ENCODE measurements at regions not wholly inside any gene's neighbourhood (a gene's known extent, or its start where the extent isn't known, plus 50 kb on each side); places are given as distances from the start of the nearest gene placed in this dataset.

DNA sequence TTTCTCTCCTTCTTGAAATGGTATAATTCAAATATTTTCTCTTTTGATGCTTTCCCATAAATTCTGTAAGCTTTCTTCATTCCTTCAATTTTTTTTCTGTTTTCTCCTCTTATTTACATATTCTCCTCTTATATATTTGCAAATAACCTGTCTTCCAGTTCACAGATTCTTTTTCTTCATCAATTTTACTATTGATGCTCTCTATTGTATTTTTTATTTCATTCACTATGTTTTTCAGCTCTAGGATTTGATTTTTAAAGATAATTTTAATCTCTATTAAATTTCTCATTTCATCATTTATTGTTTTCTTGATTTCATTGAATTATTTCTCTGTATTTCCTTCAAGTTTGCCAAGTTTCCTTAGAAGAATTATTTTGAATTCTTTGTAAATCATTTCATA, 54.0 kb upstream of the PRPS1L1 start:
- no peak for DNase-seq (ENCODE audit: low spot score)

DNA sequence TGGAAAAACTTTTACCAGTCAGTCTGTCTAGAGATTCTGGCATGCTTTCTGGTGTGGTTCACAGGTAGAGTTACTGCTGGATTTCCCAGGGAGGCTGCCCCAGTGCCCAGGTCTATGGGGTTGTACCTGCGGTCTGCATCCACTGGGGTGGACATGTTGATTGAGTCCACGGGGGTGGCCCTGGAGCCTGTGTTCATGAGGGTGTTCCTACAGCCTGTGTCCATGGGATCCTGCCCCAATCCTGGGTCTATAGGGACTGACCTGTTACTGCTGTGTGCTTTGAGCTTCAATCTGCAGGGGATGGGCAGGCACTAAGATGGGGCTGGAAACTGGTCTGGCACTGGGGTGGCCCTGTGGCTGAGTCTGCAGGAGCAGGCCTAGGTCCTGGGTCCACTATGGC, 54.5 kb upstream of the PRPS1L1 start:
- no peak for DNase-seq (ENCODE audit: low spot score)

DNA sequence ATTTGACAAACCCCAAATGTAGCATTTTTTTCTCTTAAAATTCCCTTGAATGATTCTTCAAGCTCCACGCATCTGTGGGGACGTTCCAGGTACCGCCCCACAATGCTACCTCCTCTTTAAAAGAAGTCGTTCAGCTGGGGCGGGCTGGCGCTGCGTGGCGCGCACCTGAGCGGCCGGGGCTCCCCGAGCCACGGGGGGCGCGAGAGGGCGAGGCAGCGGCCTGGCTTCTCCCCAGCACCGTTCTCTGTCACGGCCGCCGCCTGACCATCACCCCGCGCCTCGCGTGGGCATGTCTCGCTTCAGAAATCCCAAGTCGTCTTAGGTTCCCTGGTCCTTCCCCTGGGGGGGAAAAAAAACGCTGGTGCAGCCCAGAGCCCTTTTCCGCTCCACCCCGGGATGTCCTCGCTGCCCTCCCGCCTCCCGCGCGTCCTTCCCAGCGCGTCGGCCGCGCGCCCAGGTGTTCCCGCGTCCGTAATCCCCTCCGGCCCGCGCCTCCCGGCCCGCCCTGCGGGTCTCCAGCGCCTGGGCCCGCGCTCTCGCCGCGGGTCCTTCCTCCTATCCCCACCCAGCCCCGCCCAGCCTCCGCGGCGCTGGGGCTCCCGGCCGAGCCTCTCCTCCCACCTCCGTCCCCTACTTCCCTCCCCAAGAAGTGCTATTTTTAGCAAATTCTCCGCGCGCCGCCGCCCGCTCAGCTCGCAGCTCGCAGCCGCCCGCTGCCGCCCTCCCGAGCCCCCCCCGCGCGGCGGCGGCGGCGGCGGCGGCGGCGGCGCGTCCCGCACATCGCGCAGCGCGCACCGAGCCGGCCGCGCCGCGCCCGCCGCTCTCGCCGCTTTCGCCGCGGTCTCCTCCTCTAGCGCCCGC, 58.7 kb upstream of the PRPS1L1 start:
- no peak for DNase-seq (ENCODE audit: low spot score)

DNA sequence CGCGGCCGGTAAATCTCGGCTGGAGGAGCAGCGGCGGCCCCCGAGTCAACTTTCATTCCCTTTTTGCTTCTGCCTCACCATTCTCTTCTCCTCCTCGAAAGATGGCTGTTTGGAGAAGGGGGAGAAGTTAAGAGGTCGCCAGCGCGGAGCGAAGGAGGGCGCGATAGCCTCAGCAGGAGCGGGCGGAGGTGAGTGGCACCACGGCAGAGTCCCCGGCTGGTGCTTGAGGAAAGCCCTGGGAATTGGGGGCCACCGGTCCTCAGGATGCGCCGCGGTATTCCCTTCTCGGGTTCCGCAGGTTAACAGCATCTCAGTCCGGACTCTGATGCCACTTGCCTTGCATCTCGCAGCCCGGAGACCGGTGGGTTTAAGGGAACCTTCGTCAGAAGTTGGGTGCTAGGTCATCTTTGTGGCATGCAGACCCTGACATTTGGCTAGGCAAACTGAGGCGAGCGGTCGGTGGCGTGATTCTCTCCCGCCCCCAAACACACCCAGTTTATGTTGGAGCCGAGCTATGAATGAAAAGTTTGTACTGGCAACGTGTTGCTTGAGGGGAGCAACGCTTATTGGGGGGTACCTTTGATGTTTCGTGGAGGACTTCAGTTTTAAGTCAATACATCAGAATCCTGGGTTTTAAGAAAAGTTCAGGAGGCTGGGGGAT, 59.5 kb upstream of the PRPS1L1 start:
- DNase-seq (ENCODE audit: low spot score), result no peak

DNA sequence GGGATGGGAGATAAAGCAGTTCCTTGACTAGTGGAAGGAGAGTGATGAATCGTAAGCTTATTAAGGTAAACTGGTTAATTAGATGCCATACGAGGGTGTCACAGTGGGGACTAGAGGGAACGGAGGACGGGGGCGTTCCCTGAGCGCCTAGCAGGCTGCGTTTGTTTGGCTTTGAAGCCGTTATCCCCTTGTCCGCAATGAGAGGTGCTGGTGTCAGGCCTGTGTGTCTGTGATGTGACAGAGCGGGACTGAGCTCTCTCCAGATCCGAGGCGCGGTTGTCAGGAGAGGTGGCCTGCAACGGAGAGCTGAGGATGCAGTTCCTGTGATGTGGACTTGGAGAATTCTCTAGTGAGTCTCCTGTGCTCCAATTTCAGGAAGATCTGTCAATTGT, 60.0 kb upstream of the PRPS1L1 start:
- DNase-seq (ENCODE audit: low spot score), result no peak

DNA sequence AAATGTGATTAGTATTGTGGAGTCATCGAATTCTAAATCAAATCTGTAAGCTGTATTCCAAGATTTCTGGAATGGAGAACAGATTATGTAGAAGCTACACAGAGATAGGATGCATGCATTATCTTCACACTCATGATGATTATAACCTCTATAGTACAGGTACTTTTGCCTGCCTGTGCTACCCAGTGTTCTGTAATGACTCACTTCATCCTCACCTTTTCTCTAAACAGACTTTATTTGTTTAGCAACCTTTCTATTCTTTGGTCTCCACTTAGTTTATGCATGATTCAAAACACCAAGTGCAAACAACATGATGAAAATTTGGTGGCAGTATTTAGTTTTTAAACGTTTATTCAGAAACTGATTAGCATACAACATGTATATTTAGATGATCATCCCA, 68.4 kb upstream of the PRPS1L1 start:
- no peak for DNase-seq (ENCODE audit: low spot score)

DNA sequence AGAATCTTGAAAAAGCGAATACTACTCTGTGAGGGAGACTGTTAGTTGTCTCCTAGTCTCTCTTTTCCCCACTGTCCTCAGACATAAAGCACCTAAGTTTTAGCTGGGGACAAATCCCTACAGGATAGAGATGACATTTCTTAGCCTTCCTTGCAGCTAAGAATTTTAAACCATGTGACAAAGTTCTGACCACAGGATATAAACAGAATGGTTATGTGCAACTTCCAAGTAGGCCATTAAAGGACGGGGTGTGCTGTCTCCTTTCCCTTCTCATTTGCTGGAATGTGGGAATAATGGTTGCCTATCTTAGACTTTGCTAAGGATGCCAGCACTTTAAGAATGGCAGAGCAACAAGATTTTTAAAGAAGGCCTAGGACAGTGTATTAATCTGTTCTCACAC, 74.9 kb upstream of the PRPS1L1 start:
- no peak for DNase-seq (ENCODE audit: low spot score)

DNA sequence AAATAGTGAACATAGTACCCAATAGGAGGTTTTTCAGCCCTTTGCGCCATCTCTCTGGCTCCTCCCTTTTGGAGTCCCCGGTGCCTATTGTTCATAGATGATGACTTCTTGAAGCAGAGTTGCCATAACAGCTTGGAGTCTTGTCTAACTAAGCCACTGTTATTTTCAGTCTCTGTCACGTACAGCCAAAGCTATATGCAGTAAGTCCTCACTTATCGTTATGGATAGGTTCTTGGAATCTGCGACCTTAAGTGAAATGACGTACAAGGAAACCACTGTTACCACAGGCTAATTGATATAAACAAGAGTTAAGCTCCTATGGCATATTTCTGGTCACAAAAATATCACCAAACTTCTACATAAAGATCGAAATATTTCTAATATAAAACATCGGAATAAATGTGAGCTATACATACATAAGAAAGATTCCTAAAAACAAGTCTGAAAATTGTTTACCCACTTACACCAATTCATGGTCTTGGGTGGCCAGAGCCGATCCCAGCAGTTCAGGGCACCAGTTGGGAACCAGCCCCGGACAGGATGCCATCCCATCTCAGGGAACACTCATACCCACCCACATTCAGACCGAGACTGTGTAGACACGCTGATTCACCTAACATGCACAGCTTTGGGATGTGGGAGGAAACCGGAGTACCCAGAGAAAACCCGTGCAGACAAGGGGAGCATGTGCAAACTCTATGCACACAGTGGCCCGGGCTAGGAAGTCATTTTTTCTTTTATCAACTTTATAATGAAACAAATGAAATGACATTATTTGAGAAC, 76.0 kb upstream of the PRPS1L1 start:
- DNase-seq (ENCODE audit: low spot score), result no peak

DNA sequence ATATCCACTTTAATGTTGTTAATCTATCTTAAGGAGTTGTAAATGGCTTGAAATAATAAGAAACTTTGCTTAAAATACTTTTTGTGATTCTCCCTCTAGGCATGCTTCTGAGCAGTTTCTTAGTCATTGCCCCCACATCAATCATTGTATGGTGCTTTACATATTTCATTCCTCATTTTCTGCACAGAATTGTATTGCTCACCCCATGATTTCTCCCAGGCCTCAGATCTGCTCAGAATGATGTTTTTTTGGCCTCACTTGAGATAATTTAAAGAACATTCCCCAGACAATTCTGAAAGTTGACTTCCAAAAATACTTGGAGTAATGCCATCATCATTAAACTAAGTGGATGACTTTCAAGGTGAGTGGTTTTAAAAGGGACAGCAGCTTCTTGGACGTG, 82.1 kb upstream of the PRPS1L1 start:
- DNase-seq (ENCODE audit: low spot score), result no peak

DNA sequence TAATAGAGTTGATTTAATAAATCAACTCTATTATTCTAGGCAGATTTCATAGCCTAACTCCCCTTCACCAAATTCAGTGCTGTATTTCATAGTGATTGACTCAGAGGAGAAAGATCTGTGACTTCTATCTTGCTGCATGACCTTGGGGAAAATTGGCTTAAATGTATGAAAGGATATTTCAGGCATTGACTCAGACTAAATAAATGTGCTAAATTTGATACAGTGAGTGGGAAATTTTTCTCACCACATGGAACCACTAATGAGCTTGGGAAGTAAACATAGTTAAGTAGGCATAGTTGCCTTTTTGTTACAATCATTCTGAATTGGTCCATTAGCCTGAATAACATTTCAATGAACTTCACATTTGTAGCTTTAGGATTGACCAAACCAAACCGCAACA, 89.0 kb upstream of the PRPS1L1 start:
- no peak for DNase-seq (ENCODE audit: low spot score)

DNA sequence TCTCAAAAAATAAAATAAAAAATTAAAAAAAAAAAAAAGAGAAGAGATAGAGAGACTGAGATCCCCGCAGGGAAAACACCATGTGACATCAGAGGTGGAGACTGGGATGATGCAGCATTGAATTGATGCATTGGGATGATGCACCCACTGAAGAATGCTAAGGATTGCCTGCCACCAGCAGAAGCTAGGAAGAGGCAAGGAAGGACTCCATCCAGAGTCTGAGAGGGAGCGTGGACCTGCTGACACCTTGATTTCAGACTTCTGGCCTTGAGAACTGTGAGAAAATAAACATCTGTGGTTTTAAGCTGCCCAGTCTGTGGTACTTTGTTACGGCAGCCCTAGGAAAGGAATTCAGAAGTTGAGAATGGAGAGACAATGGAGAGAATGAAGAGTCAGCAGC, 89.8 kb upstream of the PRPS1L1 start:
- no peak for DNase-seq (ENCODE audit: low spot score)

DNA sequence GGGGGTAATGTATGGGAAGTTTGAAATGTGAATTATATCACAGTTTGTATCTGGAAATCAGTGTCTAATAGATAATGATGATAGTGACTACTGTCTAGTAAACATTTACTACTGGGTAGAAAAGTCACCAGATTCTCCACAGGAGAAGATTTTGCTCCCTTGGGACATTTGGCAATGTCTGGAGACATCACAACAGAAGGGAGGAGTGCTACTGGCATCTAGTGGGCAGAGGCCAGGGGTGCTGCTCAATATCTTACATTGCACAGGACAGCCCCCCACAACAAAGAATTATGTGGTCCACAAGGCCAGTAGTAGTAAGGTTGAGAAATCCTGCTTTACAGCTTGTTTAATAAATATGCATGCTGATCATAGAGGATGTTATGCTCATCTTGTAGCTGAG, 92.3 kb upstream of the PRPS1L1 start:
- no peak for DNase-seq (ENCODE audit: low spot score)

DNA sequence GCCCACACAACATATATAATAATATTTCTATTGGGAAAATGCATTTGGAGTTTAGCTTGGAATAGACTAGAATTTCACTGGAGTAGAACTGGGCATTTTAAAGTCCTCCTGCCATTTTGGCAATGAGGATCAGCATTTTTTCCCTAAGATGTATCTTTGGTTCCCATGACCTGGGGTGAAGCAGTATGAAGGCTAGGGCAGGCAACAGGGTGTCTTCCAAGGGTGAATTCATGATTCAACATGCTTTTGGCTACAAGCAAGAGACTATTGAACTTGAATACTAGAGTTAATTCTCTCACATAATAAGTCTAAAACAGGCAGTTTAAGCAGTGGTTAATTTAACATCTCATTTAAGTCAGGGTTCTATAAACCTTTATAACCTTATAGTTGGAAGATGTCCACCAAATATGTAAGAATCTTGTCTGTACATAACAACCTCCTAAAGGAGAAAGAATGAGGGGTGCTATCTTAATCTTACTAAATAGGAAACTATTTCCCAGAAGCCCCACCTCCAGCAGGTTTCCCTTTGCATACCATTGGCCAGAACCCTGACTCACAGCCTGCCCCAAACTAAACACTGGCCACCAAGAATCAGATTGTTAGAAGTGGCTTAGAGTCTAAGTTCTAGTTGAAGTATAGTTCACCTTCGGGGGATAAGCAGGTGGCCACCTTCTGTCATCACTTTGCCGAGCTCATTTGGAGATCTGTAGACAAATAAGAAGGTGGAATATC, 96.0 kb upstream of the PRPS1L1 start:
- DNase-seq (ENCODE audit: low spot score), result no peak

DNA sequence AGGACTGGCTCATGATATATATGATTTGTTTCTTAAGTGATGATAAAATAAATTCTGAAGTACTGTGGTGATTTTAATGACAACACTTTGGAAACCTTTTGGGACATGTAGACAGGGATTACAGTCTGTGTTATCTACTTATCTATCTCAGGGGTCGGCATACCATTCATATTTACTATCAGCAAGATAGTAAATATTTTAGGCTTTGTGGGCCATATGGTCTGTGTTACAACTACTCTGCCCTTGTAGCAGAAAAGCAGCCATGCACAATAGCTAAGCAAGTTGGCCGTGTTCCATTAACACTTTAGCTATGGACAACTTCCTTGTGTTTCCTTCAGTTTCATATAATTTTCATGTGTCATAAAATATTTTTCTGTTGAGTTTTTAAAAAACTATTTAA, 97.8 kb upstream of the PRPS1L1 start:
- no peak for DNase-seq (ENCODE audit: low spot score)

DNA sequence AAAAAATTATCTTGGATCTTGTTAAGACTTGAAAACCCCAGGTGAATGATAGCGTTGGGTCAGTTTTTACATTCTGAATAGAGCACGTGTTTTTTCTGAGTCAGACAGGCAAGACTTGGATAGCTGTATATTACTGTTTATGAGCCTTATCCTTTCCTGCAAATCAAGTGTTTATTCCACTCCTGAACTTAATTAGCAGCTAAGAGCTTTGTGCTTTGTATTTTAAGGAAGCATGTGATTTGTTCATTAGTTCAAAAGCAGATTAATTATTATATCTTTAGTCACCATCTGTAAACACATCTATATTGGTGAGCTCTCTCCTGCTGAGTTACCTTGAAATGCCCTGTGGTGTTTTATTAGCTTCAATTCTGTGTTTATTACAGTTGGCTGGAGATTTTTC, 98.6 kb upstream of the PRPS1L1 start:
- DNase-seq (ENCODE audit: low spot score), result no peak

DNA sequence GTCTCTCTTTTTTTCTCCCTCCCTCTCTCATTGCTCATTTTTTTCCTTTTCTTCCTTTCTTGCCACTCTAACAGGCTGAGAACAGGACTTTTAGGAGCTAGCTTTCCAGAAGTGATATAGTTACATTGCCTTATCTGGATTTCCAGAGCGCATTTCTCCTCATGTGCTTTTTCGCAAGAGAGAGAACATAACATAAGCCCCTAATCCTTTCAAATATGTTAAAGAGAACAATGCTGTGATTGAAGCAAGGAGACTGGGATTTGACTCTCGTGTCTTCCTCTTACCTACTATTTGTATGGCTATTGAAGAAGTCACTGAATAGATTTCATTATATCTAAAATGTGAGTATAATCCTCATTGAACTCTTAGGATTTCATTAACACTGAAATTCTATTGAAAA, 101.2 kb upstream of the PRPS1L1 start:
- DNase-seq (ENCODE audit: low spot score), result no peak

DNA sequence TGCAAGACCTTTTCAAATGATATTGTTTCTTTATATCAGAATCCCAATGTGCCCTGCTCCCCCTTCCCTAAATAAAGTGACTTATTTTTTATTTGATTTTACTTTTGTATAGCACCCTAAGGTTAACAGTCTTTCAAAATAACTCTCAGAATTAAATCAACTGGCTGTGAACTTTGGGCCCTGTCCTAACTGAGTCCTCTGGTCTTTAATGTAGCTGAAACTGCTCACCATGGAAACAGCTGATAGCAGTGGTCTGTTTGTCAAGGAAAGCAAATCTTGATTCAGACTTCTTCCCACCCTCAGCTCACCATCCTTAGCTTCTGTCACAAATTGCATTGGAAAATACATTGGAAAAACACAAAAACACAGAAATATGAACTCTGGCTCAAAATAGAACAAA, 105.2 kb upstream of the PRPS1L1 start:
- no peak for DNase-seq (ENCODE audit: low spot score)

DNA sequence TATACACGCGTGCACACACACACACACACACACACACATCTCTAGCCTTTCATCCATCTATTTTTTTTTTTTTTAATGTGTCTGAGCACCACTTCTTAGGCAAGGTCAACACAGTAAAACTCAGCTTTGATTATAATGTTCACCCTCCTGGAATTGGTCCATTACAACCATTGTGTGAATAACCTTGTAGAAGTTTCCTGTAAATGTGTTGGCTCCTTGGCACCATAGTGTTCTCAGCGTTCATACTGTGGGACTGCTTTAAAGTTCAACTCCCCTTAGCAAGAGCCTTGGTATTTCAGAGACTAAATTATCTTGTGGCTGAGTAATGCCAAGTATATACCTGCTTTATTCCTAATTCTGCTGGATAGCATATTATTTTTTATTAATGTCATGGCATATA, 106.3 kb upstream of the PRPS1L1 start:
- no peak for DNase-seq (ENCODE audit: low spot score)

DNA sequence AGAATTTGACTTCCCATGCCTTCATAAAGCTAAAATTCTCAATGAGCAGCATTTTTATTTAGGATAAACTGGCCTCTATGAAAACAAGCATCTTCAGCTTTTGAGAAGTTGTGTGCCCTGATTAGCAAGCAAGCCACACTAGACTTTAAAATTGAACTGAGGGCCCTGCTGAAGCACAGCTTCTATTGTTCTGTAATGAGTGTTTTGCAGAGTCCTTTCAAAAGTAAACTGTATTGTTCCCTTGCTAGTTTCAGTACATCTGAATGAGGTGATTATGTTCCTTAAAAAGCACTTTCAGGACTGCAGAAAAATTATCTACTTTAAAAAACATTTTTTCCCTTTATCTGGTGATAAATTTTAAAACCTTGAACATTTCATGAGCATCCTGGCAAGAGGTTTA, 113.3 kb upstream of the PRPS1L1 start:
- no peak for DNase-seq (ENCODE audit: low spot score)

DNA sequence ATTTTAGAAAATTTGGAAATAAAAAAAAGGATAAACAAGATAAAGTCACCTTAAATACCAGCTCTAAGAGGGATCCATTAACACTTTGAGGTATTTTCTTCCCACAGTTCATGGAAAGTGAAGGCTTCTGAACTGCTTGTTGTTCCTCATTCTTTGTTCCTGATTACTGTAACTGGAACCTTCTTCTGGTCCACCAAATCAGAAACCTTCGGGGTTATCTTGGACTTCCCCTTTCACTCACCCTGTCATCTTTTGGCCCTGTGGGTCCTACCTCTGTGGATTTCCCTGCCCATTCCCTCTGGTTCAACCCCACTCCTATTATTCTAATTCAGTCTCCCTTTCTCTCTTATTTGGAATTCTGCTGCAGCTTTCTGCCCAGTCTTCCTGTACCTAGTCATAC, 116.5 kb upstream of the PRPS1L1 start:
- no peak for DNase-seq (ENCODE audit: low spot score)

DNA sequence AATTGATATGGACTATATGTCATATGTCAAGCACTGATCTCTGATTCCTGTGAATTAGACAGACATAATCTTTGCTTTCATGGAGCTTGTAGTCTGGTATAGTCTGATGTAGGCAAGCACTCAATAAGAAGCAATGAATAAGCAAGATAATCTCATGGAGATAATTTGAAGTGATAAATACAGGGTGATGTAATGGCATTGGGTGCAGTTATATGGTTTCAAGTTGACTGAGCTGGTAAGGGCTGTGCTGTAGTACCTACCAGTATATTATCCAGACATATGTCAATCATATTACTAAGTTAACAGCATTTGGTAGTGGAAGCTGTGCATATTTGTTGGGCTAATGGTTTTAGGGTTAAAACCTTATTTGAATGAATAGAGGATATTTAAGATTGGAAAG, 117.5 kb upstream of the PRPS1L1 start:
- DNase-seq (ENCODE audit: low spot score), result no peak

DNA sequence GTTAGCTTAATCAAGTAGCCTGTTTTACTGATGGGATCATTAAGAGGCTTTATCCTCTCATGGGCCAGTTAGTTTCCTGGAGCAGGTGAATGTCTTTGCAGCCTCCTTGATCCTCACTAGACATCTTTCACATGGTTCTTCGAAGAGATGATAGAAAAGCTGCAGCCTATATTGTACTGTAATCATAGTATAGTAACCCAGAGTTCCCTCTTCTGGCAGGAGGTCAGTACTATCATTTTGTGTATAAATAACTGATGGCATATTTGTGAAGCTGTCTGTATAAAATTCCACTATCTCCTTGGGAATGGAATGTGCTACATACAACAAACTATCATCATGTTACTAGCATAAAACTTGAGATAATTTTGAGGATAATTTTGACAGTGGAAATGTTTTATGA, 123.8 kb upstream of the PRPS1L1 start:
- DNase-seq (ENCODE audit: low spot score), result no peak
